Effector memory CD8-positive, alpha-beta T cell (primary cell): ENCODE measurements at regions not wholly inside any gene's neighbourhood (a gene's known extent, or its start where the extent isn't known, plus 50 kb on each side); places are given as distances from the start of the nearest gene placed in this dataset.

Experiments used
- ATAC-seq: fragments of 150-1000 bp; cut with Tn5 transposase; replicated peaks from 2 replicates; pipeline ENCODE4 v1.10.0; 2021; ENCODE audit warnings: mild to moderate bottlenecking, moderate library complexity
- DNase-seq, 3 experiments: peaks; one replicate each; pipeline ENCODE4 v3.0.0; 2021
- H3K27ac Mint-ChIP-seq, 2 donors: one replicate each; pipeline ENCODE4 v1.8.0; 2022; ENCODE audit warnings: mild to moderate bottlenecking in 2 of 2, mixed read lengths in 2 of 2, moderate library complexity in 2 of 2
- H3K27me3 Mint-ChIP-seq, 2 donors: one replicate each; pipeline ENCODE4 v1.8.0; 2022; ENCODE audit warnings: mixed read lengths in 2 of 2
- H3K36me3 Mint-ChIP-seq: one replicate; pipeline ENCODE4 v1.8.0; 2022; ENCODE audit warnings: mild to moderate bottlenecking, moderate library complexity, mixed read lengths; ENCODE audit not compliant: insufficient read depth
- H3K4me1 Mint-ChIP-seq, 2 donors: one replicate each; pipeline ENCODE4 v1.8.0; 2022; ENCODE audit warnings: low read depth in 2 of 2, mixed read lengths in 2 of 2
- H3K4me3 Mint-ChIP-seq, 2 donors: one replicate each; pipeline ENCODE4 v1.8.0; 2022; ENCODE audit warnings: mild to moderate bottlenecking in 2 of 2, mixed read lengths in 2 of 2, moderate library complexity in 2 of 2
- H3K9me3 Mint-ChIP-seq, 2 donors: one replicate each; pipeline ENCODE4 v1.8.0; 2022; ENCODE audit warnings: mixed read lengths in 2 of 2

DNA sequence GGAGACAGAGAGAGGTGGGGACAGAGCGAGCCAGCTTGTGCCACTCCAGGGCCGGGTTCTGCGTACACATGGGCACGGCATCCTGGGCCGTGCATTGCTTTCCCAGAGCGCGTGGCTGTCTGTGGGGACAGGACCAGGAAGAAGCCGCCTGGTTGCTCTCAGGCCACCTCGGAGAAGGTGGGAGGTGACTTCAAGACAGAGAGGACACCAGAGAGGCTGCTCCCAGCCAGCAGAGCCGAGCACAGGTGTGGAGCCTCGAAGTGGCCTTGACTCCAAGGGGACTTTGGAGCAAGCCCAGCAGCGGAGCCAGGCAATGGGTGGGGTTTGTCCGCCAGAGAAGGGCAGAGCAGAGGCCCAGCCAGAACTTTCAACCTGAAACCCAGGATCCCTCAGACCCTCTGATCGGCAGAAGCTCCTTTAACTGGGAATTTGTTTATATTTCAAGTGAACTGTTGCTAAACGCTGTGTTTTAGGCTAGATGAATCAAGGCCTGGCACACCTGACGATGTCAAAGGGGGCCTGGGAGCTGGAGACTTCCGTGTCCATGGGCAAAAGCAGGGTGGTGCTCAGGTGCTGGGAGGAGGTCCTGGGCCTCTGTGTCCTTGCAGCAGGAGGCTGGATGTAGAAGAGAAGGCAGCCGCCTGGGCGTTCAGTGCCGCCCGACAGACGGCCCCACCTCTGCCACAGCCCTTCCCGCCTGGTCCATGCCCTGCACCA is 262.1 kb downstream of the DLL1 start:
- Mint-ChIP-seq H3K36me3 (no peaks in the 10 kb centered on the region), H3K27ac (peak overlapping the region in 1 of 2 donors; percentile 35), H3K4me3 (no peak overlapping the region), H3K9me3 (peaks cover 7 to 9% of the 10 kb centered on the region in 2 donors), H3K4me1 (peaks cover 0 to 6% of the 10 kb centered on the region in 2 donors), H3K27me3 (peaks cover 6 to 9% of the 10 kb centered on the region in 2 donors)
- no peak for DNase-seq
- no peak for ATAC-seq

DNA sequence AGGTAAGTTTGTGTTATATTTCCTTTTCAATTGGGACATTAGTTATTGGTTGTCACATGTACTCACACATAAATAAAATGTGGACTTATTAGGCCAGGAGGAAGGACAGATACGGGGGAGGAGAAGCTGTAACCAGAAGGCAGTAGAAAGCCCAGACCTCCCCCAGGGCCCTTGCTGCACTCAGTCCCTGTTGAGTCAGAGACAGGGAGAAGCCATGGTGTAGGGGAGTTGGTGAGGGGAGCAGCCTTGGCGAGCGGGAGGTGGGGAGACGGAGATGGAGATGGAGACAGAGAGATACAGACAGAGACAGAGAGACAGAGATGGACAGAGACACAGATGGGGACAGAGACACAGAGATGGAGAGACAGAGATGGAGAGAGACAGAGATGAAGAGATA is 263.2 kb downstream of the DLL1 start:
- peaks cover 0 to under 1% of the 10 kb centered on the region in 2 donors for H3K27me3 Mint-ChIP-seq
- H3K4me1 Mint-ChIP-seq, result peaks cover 0 to 6% of the 10 kb centered on the region in 2 donors
- no peak for DNase-seq
- no peaks in the 10 kb centered on the region for H3K36me3 Mint-ChIP-seq
- ATAC-seq, result no peak
- H3K4me3 Mint-ChIP-seq, result no peak overlapping the region
- H3K27ac Mint-ChIP-seq, result peak overlapping the region in 1 of 2 donors; percentile 35
- H3K9me3 Mint-ChIP-seq, result peaks cover 0 to 6% of the 10 kb centered on the region in 2 donors

DNA sequence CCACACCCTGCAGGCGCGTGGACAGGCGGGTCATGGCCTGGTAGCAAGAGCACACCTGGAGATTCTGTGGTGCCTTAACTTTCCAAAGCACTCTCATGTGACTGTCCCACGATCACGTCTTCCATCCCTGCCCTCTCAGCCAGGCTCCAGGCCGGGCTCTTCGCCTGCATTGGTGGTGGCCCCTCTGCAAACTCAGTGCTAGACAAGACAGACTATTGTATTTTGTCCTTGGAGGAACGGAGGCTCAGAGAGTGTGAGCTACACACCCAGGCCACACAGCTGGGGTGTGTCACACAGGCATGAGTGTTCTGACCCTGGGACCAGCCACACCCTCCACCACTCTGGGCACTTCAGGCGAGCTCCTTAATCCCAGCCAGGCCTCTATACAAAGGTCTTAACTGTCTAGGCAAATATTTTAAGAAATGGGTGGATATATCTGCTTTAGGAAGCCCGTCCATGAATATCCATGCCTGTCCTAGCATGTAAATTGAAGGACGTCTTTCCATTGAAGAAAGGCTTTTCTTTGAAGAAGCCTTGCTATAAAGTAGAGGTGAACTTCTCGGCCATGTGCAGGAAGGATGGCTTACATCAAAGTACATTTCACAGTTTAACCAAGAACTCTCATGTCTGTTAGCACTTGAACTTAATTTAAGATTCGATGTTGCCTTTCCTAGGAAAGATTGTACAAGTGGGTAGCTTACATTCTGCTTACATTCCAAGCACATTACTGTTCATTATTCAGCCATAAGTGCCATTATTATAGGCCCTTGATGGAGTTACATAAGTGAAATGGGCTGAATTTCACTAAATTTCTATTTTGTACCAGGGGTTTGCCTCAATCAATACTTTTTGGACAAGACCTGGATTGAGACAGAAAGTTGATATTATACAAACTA is 263.9 kb downstream of the DLL1 start:
- DNase-seq (no peak), ATAC-seq (no peak)
- H3K4me1 Mint-ChIP-seq, result peaks cover 0 to 6% of the 10 kb centered on the region in 2 donors
- no peaks in the 10 kb centered on the region for H3K36me3 Mint-ChIP-seq
- peaks cover 6 to 7% of the 10 kb centered on the region in 2 donors for H3K27me3 Mint-ChIP-seq
- peaks cover 0 to 6% of the 10 kb centered on the region in 2 donors for H3K9me3 Mint-ChIP-seq
- H3K27ac Mint-ChIP-seq, result no peak overlapping the region
- no peak overlapping the region for H3K4me3 Mint-ChIP-seq

DNA sequence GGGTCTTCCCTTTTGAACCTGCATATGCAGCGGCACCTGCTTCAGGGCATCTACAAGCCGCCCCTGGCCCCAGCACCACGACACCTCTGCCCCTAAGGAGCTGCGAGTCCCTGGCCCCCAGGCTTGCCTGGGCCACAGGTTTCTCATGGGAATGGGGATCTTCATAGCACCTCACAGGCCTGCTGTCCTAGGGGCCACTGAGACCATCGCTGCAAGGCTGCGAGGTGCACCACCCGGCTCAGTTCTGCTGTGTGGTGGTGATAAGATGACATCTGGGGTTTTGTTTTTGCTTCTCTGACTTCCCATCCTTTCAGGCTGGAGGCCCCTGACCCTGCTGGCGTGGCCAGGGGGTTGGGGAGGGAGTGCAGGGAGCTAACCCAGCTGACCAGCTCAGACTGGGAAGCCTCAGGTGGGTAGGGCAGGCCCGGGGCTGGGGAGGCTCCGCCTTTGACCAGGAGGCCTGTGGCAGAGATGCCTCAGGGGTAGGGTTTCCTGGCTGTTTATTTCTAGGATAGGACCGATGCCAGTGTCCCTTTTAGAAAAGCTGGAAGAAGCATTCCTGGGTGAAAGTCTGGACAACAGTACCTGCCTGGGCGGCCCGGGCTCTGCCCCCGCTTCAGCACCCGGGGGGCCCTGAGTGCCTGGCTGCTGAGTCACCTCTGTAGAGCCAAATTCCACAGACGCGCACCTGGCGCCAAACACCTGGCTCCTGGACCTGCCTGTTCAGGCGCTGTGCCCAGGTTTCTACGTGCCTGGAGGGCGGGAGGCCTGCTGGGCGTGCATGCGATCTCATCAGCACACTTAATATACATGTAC is 264.7 kb downstream of the DLL1 start:
- Mint-ChIP-seq H3K4me3 (no peak overlapping the region), H3K36me3 (no peaks in the 10 kb centered on the region), H3K27me3 (peaks cover 12 to 15% of the 10 kb centered on the region in 2 donors), H3K27ac (no peak overlapping the region), H3K4me1 (peaks cover 0 to 6% of the 10 kb centered on the region in 2 donors), H3K9me3 (peaks cover 0 to 6% of the 10 kb centered on the region in 2 donors)
- ATAC-seq (no peak), DNase-seq (no peak)

DNA sequence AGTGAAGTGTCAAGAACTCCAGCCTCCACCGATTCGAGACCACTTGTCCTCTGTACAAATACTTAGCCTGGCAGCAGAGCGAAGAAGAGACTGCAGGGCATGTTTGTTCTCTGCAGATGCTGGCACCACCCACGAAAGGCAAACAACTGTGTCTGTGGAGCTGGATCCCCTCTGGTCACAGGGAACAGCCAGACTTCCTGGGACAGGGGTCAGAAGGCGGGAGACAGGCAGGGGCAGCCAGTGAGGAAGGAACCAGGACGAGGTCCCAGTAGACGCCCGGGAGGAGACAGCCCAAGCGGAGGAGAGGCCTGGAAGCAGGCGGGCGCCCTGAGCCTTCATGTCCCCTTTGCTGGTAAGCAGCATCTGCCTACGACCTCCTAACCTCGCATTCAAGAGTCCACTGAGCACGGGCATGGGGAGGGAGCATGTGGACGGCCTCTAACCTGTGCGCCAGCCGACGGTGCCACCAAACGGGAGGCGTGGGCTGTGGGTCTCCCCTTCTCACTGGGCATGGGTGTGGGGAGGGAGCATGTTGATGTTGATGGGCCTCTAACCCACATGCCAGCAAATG is 265.5 kb downstream of the DLL1 start:
- H3K4me1 Mint-ChIP-seq, result peaks cover 3 to 6% of the 10 kb centered on the region in 2 donors
- no peak for ATAC-seq
- peak overlapping the region in 1 of 2 donors; percentile 55 for H3K27ac Mint-ChIP-seq
- H3K9me3 Mint-ChIP-seq, result peaks cover 0 to 6% of the 10 kb centered on the region in 2 donors
- H3K27me3 Mint-ChIP-seq, result peaks cover 19 to 23% of the 10 kb centered on the region in 2 donors
- no peak overlapping the region for H3K4me3 Mint-ChIP-seq
- DNase-seq, result no peak
- H3K36me3 Mint-ChIP-seq, result no peaks in the 10 kb centered on the region

DNA sequence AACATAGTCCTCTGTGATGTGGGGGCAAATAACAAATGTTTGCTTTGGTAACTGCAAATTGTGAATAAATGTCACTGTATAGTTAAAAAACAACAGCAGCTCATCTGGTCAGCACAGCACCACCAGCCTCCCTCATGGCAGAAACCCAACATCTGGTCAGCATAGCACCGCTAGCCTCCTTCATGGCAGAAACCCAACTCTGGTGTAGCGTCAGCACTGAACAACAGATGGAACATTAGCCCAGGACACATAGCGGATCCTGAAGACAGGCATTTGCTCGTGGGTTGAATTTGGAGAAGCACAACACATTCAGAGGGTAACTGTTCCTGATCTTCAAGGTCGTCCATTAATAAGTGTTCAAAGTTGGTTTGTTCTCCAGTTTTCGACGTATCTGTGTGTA is 265.9 kb downstream of the DLL1 start:
- peaks cover 3 to 6% of the 10 kb centered on the region in 2 donors for H3K4me1 Mint-ChIP-seq
- DNase-seq (no peak), ATAC-seq (no peak)
- H3K4me3 Mint-ChIP-seq, result no peak overlapping the region
- peaks cover 0 to 6% of the 10 kb centered on the region in 2 donors for H3K9me3 Mint-ChIP-seq
- H3K27ac Mint-ChIP-seq, result peak overlapping the region in 1 of 2 donors; percentile 55
- H3K36me3 Mint-ChIP-seq, result no peaks in the 10 kb centered on the region
- H3K27me3 Mint-ChIP-seq, result peaks cover 19 to 23% of the 10 kb centered on the region in 2 donors

DNA sequence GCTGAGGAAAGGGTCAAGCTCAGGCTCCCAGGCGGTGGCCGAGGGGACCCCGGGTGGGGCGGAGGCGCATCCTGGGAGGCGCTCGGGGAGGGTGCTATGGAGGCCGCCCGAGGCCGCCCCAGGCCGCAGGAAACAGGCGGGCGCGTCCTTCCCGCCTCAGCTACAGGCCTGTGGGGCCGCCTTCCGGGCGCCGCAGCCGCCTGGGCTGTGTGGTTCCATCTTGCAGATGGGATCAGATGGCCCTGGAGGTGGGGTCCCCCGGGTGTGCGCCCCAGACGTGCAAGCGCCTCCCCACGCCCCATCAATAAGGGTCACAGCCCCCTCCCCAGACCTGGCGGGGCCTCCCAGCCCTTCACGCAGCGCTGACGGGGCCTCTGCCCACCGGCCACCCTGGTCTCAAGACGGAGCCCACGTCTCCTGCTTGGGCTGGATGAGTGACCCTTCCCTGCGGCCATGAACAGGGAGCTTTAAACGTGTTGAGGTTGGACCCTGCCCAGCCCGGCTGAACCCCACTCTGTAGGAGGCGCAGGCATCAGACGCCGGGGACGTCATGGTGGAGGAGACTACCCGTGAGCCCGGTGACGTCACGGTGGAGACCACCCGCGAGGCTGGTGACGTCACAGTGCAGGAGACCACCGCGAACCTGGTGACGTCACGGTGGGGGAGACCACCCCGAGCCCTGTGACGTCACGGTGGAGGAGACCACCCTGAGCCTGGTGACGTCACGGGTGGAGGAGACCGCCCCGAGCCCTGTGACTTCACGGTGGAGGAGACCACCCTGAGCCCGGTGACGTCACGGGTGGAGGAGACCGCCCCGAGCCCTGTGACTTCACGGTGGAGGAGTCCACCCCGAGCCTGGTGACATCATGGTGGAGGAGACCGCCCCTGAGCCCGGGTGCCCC is 267.0 kb downstream of the DLL1 start:
- peaks cover 3 to 6% of the 10 kb centered on the region in 2 donors for H3K4me1 Mint-ChIP-seq
- H3K9me3 Mint-ChIP-seq, result peaks cover 0 to 6% of the 10 kb centered on the region in 2 donors
- no peak overlapping the region for H3K27ac Mint-ChIP-seq
- no peaks in the 10 kb centered on the region for H3K36me3 Mint-ChIP-seq
- ATAC-seq (peak; percentile 69), DNase-seq (no peak)
- peaks cover 25 to 26% of the 10 kb centered on the region in 2 donors for H3K27me3 Mint-ChIP-seq
- H3K4me3 Mint-ChIP-seq, result peak overlapping the region in 1 of 2 donors; percentile 33

DNA sequence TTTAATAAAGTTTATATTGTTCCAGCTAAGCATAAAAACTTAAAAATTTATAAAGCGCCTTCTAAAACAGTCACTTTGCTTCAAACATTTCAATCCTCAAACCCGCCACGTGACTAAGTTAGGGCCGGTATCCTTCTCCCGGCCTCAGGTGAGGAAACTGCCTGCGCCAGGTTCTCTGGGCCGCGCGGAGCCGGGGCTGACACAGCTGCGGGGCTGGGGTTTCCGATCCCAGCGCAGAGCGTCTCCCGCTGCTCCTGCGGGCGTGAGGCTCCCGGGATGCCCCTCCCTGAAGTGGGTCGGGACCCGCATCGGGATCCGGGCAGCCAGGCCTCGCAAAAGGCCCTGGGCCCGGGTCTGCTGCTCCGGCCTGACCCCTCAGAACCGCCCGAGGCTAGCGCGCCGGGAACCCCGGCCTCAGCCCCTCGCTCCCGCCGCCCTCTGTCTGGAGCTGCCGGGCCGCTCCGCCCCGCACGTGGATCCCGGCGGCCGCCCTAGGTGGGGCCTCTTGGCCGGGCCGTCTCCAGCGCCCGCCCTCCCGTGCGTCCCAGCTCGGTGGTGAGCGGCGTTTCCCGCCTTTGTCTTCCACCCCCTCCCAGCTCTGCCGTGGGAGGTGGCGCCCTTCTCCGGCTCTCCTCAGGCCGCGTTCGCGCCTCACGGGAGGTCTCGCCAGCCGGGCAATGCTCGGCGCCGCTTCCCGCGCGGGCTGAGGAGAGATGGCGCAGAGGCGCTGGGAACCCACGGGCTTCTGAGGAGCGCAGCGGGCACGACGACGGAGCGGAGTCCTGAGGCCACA is 267.9 kb downstream of the DLL1 start:
- DNase-seq (no peak), ATAC-seq (peak; percentile 45)
- Mint-ChIP-seq H3K9me3 (peaks cover 0 to 3% of the 10 kb centered on the region in 2 donors), H3K4me1 (peaks cover 6% of the 10 kb centered on the region in 2 donors), H3K36me3 (no peaks in the 10 kb centered on the region), H3K27ac (no peak overlapping the region), H3K27me3 (peaks cover 33 to 34% of the 10 kb centered on the region in 2 donors), H3K4me3 (peak overlapping the region in 1 of 2 donors; percentile 37)

DNA sequence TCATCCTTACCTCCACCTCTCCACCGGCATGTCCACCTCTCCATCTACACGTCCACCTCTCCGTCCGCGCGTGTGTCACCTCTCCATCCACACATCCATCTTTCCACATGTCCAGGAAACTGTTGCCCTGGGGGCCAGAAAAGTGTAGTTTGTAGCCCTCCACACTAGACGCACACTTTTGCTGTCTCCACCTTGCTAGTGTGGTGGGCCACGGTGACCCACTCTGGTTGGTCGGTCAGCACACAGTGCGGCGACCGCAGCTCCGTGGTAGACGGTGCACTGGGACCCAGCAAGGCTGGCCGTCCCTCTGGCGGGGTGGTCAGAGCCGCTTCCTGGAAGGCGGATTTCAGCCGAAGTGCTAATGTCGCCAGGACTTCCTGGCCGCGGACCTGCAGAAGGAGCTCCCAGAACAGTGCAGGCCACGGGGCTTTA is 268.6 kb downstream of the DLL1 start:
- H3K36me3 Mint-ChIP-seq, result no peaks in the 10 kb centered on the region
- ATAC-seq (no peak), DNase-seq (no peak)
- H3K4me1 Mint-ChIP-seq, result peaks cover 0 to 7% of the 10 kb centered on the region in 2 donors
- H3K4me3 Mint-ChIP-seq, result peak overlapping the region in 1 of 2 donors; percentile 37
- no peak overlapping the region for H3K27ac Mint-ChIP-seq
- no peaks in the 10 kb centered on the region for H3K9me3 Mint-ChIP-seq
- peaks cover 38 to 40% of the 10 kb centered on the region in 2 donors for H3K27me3 Mint-ChIP-seq

DNA sequence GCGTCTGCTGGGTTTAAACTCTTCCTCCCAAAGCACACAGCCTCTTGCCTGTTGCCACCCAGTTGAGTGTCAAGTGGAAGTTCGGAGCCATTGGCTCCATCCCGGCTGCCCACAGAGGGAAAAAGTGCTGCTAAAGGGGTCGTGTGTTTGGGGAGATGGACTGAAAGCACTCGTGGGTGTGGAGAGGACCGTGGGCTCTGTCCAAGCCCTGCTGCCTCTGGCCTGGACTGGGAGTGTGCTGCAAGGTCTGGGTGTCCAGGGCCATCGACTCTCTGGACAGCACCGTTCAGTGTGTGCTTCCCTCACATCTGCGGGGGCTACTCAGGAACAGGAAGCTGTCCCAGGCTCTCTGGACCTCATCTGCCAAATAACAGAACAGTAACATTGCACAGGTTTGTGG is 269.3 kb downstream of the DLL1 start:
- H3K27me3 Mint-ChIP-seq, result peaks cover 41 to 44% of the 10 kb centered on the region in 2 donors
- H3K4me1 Mint-ChIP-seq, result peaks cover 0 to 10% of the 10 kb centered on the region in 2 donors
- no peak overlapping the region for H3K27ac Mint-ChIP-seq
- ATAC-seq (no peak), DNase-seq (no peak)
- H3K36me3 Mint-ChIP-seq, result no peaks in the 10 kb centered on the region
- H3K4me3 Mint-ChIP-seq, result peak overlapping the region in 1 of 2 donors; percentile 37
- H3K9me3 Mint-ChIP-seq, result no peaks in the 10 kb centered on the region

DNA sequence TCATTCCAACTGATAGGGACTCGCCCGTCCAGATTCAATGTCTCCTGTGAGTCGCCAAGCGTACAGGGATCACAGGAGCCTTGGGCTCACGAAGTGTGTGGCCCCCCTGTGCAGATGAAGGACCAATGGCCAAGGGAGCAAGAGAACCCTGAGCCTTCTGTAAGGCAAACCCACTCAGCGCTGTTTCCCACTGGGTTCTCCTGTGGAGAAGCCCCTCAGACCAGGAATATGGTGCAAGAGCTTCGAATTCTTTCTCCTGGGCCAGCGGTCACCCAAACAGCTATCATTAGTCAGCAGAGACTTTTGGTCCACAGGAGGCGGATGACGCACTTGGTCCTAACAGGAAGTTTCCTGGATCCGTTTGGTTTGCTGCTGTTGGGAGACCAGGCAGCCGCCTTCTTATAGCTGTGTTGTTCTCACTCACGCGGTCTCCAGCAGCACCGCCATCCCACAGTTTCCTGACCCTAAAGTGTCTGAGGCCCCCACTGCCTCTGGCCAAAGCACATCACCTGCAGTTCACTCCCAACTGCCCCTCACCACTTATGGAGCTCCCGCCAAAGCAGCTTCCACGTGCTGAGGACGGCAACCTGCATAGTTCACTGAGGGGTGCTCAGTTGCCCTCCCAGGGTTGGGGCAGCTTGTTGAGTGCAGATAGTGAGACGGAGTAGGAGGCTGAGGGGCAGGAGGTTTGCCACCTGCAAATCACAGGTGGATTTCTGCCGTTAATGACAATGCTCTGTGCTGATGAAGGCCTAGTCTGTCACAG is 268.6 kb downstream of the ERMARD start:
- no peaks in the 10 kb centered on the region for H3K9me3 Mint-ChIP-seq
- H3K4me1 Mint-ChIP-seq, result peaks cover 0 to 10% of the 10 kb centered on the region in 2 donors
- no peaks in the 10 kb centered on the region for H3K36me3 Mint-ChIP-seq
- peaks cover 41 to 44% of the 10 kb centered on the region in 2 donors for H3K27me3 Mint-ChIP-seq
- no peak overlapping the region for H3K4me3 Mint-ChIP-seq
- no peak for ATAC-seq
- no peak for DNase-seq
- H3K27ac Mint-ChIP-seq, result no peak overlapping the region
